Bone marrow (tissue), 2 donors: ENCODE measurements at regions not wholly inside any gene's neighbourhood (a gene's known extent, or its start where the extent isn't known, plus 50 kb on each side); places are given as distances from the start of the nearest gene placed in this dataset.

Experiments
- DNase-seq, 2 donors: peaks; one replicate each; lab custom pipeline; 2025; lab: John Stamatoyannopoulos, UW

DNA sequence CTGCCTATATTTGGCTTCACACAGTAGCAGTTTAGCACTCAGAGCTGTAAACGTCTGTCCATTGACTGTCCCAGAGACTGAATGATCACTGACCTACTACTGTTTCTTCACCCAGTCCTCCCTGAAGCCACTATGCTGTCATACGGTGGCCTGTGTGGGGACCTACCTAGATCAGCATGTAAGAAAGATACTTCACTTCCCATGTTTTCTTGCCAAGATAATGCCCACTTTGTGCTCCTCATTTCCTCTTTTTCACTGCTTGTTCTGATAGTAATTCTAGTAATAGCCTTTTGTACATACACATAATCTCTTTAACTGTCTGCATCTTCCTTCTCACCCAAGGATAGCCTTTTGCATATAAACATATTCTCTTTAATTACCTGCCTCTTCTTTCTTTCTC is 109.9 kb upstream of the TIAM2 start:
- no peak for DNase-seq

GRCh38 chr6:154886016-154886415 is 109.1 kb upstream of the TIAM2 start:
- DNase-seq, result no peak

GRCh38 chr6:154886471-154886870 is 108.6 kb upstream of the TIAM2 start:
- no peak for DNase-seq

- DNase-seq, result no peak
Measured at GRCh38 chr6:154887051-154887450, 108.1 kb upstream of the TIAM2 start.

DNA sequence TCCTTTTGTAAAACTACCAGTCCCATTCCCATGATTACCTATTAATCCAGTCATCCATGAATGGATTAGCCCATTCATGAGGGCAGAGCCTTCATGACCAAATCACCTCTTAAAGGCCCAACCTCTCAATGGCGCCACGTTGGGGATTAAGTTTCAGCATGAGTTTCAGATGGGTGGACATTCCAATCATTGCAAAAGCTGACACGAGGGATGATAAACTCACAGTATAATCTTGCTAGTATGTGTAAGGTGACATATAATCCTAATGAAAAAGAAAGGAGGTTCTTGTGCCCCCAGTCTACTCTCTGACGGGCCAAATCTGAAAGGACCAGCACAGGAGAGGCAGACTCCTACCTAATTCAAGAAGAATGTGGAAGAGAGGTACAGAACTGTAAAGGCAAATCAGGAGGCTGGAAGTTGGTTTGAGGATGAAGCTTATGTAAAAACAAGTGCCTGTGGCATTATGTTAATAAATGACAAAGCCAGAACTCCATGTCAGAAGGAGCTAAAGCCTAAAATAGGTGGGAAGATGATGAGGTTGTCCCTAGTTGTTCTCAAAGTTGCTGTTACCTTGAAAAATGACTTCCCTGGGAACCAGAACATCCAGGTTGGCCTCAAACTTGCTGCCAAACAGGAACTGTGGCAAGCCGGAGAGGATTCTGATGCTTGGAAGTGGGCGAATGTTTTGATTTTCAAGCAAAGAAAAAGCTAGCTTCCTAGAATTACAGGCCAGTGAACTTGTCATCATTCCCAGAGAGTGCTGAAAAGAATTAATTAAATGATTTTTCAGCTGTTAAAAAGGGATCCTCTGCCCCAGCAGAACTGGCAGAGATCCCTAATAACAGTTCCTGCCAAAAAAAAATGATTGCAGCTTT is 106.5 kb upstream of the TIAM2 start:
- DNase-seq, result no peak

DNA sequence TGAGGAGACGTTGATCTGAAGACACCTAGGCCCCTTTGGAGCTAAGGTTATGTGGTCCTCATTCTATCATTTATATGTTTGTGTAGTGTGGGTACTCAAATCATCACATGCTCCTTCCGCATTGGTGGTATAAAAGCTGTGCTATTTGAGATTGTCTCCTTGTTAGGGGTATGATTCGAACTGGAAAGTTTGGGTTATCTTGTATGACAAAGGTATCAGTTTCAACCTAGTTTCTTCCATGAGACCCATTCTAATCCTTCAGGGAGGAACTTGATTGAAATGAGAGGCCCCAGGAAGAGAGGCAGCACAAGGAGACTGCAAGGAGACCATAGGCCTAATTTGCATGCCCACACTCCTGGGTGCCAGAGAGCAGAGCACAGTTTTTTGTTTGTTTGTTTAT is 104.2 kb upstream of the TIAM2 start:
- DNase-seq, result no peak

DNA sequence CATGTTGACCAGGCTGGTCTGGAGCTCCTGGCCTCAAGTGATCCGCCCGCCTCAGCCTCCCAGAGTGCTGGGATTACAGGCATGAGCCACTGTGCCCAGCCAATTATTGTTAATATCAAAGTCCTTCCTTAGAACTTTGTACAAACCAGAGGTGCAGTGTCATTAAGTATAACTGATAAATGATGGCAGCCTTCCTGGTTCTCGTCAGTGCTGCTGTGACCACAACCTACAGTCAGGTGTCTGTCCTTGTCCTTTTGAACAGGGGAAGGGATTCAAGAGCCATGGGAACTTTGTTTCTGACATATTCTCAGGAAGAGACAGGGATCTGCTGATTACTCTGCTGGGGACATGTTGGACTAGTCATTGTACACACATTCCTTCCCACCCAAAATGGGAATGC is 103.2 kb upstream of the TIAM2 start:
- no peak for DNase-seq

- DNase-seq, result no peak
Measured at GRCh38 chr6:154893917-154894316, 101.2 kb upstream of the TIAM2 start.

- DNase-seq, result no peak
Measured at GRCh38 chr6:154894902-154895301, 100.2 kb upstream of the TIAM2 start.

DNA sequence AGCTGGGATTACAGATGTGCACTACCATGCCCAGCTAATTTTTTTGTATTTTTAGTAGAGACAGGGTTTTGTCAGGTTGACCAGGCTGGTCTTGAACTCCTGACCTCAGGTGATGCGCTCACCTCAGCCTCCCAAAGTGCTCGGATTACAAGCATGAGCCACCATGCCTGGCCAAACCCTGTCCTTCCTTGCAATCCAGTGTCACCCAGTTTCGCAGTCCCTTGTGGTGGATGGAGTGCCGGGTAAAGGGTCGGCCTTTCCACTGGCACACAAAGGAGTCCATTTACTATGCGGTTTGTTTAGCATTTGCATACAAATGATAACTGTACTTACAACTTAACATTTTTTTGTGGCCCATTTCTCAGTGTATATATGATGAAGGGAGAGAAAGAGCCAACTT is 99.3 kb upstream of the TIAM2 start:
- DNase-seq, result no peak

GRCh38 chr6:154898821-154899220 is 96.3 kb upstream of the TIAM2 start:
- DNase-seq, result no peak

DNA sequence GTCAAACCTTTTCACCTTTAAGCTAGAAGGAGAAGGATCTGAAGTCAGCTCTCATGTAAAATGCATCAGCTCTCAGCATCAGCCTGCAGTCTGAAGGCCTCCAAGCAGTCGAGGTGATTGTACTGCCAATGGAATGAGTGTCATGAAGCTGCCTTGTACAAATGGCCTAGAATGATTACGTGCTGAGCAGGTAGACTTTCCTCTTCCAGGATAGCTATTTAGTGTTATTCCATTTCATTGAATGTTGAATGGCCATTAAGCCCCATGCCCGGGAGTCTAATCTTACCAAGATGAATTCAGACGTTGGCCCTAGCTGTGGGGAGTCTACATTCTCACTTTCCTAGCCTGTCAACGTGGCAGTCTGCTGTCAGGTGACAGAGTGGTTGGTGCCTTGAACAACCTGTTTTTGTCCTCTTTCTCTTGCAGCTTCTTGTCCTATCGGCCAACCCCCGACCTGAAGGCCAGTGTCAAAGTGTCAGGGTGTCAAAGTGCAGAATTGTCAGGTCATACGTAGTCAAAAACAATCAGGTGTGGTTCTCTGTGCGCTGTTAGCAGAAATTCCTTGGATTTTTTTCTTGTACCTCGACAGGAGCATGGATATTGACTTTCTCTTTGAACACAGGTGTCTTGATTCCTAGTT is 95.2 kb upstream of the TIAM2 start:
- no peak for DNase-seq

GRCh38 chr6:154901876-154902552 is 93.1 kb upstream of the TIAM2 start:
- DNase-seq, result no peak

DNA sequence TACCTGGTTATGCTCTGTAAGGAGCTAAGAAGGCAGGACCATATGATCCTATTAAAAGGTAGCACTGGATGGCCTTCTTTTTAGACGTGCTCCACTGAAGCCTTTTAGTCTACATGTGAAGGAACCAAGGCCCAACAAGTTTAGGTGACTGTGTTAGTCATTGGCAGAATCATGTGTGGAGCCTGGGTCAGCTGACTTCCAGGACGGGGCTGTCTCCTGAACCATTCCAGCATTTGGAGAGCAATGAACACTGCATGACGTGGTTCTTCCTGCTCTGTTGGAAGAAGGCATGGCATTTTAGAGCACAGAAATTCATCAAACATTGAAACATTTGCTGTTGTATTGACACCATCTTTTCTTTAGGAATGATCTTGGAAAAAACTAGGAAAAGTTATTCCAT is 87.8 kb upstream of the TIAM2 start:
- no peak for DNase-seq

GRCh38 chr6:154908723-154909122 is 86.4 kb upstream of the TIAM2 start:
- no peak for DNase-seq

DNA sequence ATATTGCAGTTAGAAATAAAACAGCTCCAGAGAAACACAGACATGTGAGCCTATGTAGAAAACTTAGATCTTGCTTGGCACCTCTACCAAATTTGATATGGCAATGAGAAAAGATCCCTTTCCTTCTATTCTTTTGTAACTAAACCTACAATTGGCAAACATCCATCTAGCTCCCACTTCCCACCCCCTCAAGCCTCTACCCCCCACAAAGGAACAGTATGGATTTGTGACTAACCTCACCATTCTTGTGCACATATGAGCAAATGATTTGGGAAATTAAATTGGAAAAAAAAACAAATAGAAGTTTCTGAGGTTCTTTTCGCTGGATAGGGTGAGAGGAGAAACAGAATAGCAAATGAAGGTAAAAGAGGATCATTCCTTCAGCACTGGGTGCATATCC is 85.8 kb upstream of the TIAM2 start:
- no peak for DNase-seq

DNA sequence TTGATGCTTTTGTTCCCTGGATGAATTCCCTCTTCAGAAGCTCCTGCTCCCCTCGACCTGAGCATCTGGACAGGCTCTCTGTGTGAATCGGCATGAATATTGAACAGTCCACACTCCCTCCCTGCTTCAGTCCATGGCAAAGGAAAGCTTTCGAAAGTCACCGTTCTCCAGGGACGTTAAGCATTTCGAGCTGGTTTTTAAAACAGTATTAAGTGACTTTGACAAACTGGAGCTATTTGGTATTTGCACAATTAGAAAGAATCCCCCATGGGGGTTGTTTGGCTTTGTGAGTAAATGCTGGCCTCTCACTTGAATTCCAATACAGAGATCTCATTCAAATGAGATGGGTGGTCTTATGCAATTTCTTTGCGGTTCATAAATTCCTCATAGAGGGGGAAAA is 85.3 kb upstream of the TIAM2 start:
- DNase-seq, result no peak

- no peak for DNase-seq
Measured at GRCh38 chr6:154914288-154914687, 80.8 kb upstream of the TIAM2 start.

DNA sequence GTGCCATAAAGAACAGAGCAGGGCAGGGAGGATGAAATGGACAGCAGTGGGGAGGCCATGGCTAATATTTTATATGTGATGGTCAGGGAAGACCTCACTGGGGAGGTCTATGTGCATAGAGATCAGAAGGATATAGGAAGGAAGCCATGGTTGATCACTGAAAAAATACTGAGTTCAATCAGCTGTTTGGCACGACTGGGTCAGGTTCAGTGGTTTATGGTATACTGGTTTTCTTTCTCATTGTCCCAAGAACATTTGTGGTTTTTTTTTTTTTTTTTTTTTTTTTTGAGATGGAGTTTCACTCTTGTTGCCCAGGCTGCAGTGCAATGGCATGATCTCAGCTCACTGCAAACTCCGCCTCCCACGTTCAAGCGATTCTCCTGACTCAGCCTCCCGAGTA is 78.3 kb upstream of the TIAM2 start:
- no peak for DNase-seq

DNA sequence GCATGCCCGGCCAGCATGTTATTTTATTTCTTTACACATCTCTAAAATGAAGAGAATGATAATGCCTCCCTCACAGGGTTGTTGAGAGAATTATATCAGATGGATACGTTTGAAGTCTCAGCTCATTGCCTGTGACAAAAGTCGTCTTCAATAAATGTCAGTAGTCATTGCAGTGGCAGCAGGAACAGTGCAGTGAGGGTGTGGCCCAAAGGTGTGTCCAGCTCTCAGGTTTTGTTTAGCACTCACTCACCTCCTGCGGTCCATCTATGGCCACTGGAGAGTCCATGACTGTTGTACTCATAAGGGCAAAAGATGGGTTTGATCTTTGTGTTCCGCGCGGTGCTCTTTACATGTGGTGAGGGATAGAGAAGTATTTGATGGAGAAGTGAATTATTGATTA is 77.2 kb upstream of the TIAM2 start:
- DNase-seq, result no peak

DNA sequence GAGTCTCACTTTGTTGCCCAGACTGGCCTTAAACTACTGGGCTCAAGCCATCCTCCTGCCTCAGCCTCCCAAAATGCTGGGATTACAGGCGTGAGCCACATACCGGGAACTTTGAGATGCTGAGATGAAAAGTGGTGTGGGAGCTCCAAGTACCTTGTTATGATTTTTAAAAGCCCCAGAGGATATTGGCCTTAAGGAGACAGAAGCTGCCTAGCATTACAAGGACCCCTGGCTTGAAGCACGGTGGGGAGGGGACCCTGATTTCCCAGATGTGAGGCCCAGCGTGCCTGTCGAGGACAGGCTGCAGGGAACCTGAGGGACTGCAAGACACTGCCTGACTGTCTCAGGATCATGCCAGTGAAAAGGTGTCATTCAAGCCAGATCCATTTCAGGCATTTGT is 75.3 kb upstream of the TIAM2 start:
- no peak for DNase-seq

- DNase-seq, result no peak
Measured at GRCh38 chr6:154920495-154921200, 74.5 kb upstream of the TIAM2 start.

GRCh38 chr6:154921482-154921881 is 73.6 kb upstream of the TIAM2 start:
- DNase-seq, result no peak
